ENCODE measurements at regions not wholly inside any gene's neighbourhood (a gene's known extent, or its start where the extent isn't known, plus 50 kb on each side); places are given as distances from the start of the nearest gene placed in this dataset.

- DNase-seq, result no peak
These were observed 142.6 kb upstream of the CPSF6 start for GRCh38 chr12:69096669-69097335.

GRCh38 chr12:69097619-69098368 lies 141.6 kb upstream of the CPSF6 start:
- no peak for DNase-seq

DNA sequence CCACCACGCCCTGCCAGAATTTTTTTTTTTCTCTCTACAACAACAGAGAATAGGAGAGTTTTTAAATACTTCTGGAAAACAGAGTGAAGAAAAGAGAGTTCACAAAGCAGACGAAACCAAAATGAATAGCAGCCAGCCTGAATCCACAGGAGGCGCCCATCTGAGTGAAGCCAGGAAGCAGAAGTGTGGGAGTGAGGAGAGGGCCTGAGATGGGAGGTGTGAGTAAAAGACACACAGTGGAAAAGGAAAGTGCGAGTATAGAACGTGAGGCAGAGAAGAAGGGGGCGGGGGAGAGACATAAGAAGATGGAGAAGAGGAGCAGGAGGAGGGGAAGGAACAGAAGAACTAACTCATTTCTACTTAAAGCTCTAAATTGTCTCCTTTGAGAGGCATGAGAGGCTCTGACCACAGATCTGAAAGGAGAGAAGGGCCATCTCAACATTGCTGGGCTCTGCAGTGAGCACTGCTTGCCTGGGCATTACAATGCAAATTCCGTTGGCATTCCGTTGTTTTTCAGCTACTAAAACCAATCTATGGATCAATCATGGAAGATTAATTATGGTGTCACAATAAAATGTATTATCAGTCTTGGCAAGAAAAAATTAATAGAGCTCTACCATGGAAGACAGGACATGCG lies 140.1 kb upstream of the CPSF6 start:
- DNase-seq, result peak; percentile 67

DNA sequence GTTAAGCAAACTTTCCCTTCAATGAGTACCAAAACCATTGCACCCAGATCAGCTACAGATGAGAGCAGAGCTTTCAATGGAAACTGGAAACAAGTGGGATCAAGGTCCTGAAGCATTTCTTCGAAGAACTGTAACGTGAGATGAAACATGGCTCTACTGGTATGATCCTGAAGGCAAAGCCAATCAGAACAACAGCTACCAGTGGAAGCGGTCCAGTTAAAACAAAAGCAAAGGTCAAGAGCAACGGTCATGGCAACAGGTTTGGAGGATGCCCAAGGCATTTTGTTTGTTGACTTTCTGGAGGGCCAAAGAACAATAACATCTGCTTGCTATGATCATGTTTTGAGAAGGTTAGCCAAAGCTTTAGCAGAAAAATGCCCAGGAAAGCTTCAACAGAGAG lies 137.9 kb upstream of the CPSF6 start:
- no peak for DNase-seq

DNA sequence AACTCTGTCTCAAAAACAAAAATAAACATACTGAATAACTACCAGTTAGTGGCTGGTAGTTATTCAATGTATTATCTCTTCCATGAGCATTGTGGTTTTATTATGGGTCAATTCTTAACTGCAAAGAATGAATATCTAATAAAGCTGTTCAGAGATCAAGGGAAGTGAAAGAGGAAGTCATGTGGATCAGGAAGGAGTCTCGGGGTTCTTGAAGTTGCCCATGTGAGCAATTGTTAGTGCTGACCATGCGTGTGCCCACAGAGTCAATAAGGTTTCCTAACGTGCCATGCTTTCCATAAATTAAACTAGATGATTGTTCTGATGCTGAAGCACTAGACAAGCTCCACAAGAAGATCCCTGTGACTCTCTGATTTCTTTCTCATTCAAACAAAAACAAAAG lies 136.5 kb upstream of the CPSF6 start:
- peak; percentile 86 for DNase-seq

GRCh38 chr12:69105101-69105962 lies 134.0 kb upstream of the CPSF6 start:
- no peak for DNase-seq

- no peak for DNase-seq
These were observed 132.8 kb upstream of the CPSF6 start for GRCh38 chr12:69106482-69107118.

- DNase-seq, result no peak
These were observed 131.8 kb upstream of the CPSF6 start for GRCh38 chr12:69107541-69107940.

DNA sequence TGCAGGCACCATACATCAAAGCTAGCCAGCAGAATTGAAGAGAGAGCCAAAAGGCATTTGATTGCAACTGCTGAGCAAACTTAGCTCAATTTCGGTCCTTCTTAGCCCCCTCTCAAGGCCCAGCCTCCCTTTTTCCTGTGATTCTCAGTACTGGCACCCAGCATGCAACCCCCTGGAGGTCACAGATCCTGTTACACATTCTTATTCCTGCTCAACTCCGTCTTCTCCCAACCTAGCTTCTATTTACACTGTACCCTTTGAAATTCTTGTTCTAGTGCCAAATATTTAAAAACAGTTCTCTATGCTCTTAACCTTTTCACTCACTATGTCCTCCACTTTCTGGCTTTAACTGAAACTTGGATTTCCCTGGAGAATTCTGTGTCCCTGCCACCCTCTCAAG lies 131.3 kb upstream of the CPSF6 start:
- DNase-seq, result no peak

DNA sequence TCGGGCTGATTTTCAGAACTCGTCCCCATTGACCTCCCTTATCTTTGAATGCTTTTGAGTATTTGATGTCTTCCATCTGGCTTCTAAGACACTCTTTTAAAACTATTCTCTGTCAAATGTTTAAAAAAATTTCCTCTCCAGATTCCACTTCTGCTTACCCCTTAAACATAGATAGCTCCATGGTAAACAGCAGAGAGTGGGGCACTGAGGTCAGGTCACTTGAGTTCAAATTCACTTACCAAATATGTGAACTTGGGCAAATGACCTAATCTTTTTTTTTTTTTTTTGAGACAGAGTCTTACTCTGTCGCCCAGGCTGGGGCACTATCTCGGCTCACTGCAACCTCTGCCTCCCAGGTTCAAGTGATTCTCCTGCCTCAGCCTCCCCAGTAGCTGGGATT lies 126.8 kb upstream of the CPSF6 start:
- peak; percentile 27 for DNase-seq

DNA sequence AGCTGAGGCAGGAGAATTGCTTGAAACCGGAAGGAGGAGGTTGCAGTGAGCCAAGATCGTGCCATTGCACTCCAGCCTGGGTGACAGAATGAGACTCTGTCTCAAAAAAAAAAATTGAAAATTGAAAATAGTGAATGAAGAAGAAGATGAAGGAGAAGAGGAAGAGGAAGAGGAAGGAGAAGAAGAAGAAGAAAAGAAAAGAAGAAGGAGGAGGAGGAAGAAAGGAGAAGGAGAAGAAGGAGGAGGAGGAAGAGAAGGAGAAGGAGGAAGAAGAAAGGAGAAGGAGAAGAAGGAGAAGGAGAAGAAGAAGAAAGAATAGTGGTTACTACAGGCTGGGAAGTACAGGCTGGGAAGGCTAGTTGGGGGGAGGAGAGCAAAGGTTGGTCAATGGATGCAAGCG lies 124.3 kb upstream of the CPSF6 start:
- peak; percentile 27 for DNase-seq

- DNase-seq, result no peak
These were observed 123.4 kb upstream of the CPSF6 start for GRCh38 chr12:69115951-69116350.

DNA sequence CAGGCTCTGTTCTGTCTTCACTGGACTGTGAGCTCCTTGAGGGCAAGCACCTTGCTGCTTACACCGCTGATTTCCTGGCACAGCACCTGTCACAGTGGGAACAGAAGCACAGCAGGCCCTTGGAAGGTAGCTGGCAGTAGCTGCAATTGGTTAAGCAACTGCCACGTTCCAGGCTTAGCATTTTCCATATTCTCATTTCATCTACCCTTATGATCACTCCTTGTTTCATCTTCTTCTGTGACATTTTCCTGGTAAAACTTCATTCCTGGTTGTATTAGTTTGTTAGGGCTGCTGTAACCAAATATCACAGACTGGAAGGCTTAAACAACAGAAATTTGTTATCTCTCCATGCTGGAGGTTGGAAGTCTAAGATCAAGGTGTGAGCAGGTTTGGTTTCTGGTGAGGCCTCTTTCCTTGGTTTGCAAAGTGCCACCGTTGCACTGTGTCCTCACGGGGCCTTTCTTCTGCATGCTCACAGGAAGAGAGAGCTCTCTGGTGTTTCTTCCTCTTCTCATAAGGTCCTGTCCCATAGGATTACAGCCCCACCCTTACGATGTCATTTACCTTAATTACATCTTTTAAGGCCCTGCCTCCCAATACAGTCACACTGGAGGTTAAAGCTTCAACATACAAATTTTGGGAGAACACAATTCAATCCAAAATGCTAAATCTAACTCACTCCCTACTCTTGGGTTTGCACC lies 121.7 kb upstream of the CPSF6 start:
- no peak for DNase-seq

GRCh38 chr12:69118516-69118915 lies 120.9 kb upstream of the CPSF6 start:
- DNase-seq, result no peak

DNA sequence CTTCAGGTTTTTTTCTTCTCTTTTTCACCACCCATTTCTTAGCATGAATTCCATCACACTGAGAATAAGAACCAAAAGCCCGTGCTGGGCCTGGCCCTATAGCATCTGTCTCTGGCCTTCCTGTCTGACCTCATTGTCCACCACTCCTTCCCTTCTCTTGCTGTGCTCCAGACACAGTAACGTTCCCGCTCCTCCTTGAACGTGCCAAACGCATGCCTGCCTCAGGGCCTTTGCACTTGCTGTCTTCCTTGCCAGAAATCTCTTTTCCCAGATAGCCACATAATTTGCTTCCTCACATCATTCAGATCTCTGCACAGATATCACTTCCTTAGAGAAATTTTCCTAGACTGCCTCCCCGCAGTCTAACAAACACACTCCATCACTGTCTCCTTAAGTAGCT lies 119.6 kb upstream of the CPSF6 start:
- DNase-seq, result no peak

DNA sequence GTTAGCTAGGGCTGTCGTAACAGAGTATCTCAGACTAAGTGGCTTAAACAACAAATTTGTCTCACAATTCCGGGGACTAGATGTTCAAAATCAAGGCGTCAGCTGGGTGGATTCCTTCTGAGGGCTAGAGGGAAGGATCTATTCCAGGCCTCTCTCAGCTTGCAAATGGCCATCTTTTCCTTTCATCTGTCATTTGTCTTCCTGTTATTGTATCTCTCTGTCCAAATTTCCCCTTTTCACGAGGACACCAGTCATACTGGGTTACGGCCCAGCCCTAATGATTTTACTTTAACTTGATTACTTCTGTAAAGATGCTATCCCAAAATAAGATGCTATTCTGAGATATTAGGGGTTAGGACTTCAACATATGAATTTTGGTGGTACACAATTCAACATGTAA lies 119.0 kb upstream of the CPSF6 start:
- peak; percentile 26 for DNase-seq

- DNase-seq, result no peak
These were observed 116.1 kb upstream of the CPSF6 start for GRCh38 chr12:69123311-69123710.

DNA sequence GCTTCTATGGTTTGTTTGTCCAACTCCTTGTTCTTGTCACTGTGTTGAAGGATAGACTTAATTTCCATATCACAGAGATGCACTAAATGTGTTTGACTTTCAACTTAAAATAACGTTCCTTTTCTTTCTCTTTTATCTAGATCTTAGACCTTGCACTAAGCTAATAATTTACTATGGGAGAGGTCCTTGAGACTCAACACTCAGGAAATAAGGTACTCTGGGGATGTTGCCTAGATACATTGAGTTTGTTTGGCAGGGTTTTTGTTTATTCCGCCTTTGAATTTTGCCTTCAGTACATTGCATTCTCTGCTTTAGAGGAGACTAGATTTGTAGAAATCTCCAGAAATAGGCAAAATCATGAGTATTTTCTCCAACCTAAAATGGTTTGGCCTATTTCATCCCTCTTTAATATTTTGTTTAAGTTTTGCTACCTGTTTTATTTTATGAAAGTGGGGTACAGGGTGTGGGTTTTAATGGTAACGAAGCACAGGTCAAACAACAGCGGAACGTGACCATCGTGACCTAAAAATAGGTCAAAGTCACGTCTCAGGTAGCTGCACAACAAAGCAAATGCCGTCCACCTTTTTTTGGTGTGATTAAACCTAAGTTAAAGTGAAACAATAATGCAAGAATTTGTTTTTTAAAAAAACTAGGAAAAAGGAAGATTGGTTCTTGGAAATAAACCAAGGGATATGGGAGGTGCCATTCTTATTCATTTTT lies 115.3 kb upstream of the CPSF6 start:
- DNase-seq, result no peak

GRCh38 chr12:69129017-69129416 lies 110.4 kb upstream of the CPSF6 start:
- no peak for DNase-seq

DNA sequence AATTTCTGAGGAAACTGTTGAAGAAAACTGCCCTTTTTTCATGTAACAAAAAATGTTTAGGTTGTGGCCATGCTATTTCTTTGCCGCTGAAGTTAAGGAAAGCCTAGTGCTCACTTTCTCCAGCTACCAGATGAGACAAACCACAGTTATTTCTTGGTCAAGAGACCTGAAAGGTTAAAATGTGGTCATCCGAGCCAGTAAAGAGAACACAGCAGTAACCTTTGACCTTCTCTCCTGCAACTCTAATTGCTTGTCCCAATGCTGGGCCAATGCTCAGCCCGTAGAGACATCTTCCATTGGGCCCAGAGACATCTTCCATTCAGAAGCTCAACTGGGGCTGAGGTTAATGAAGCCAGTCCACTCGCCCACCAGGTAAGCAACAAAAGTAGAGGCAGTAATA lies 109.8 kb upstream of the CPSF6 start:
- DNase-seq, result no peak

DNA sequence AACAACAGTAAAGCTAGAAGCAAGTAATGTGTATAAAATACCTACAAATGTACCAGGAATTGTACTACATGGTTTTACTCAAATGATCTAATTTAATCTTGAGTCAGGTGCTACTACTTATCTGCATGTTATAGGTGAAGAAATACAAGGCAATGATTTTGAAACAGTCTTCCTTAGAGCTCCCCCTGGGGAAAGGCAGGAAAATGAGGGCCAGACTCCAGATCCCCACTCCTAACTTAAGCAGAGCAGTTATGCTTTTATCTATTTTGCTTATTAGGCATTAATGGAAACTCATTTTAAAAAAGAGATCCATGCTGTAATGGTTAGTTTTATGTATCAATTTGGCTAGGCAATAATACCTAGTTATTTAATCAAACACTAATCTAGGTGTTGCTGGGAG lies 109.3 kb upstream of the CPSF6 start:
- DNase-seq, result no peak

Measured in inflammatory macrophage treated with lipopolysaccharide for 4 hours (primary cell).